Upper lobe of right lung (tissue), 1 donor: ENCODE measurements at regions not wholly inside any gene's neighbourhood (a gene's known extent, or its start where the extent isn't known, plus 50 kb on each side); places are given as distances from the start of the nearest gene placed in this dataset.

Experiments used
- ATAC-seq: fragments of 200-7000 bp; cut with Tn5 transposase; one replicate; pipeline ENCODE4 v1.9.1; 2020; ENCODE audit warnings: mild to moderate bottlenecking, moderate library complexity
- DNase-seq: peaks from one replicate; pipeline ENCODE4 v3.0.0-alpha.2; 2020
- H3K27ac ChIP-seq: fragments of 200-600 bp; one replicate; pipeline ENCODE4 v1.8.0; 2022
- H3K27me3 ChIP-seq: fragments of 200-600 bp; one replicate; pipeline ENCODE4 v1.8.0; 2022; ENCODE audit warnings: mild to moderate bottlenecking
- H3K36me3 ChIP-seq: fragments of 200-600 bp; one replicate; pipeline ENCODE4 v1.8.0; 2022
- H3K4me1 ChIP-seq: fragments of 200-600 bp; one replicate; pipeline ENCODE4 v1.8.0; 2022
- H3K4me3 ChIP-seq: fragments of 200-600 bp; one replicate; pipeline ENCODE4 v1.8.0; 2022; ENCODE audit warnings: mild to moderate bottlenecking
- H3K9me3 ChIP-seq: fragments of 200-600 bp; one replicate; pipeline ENCODE4 v1.8.0; 2022
- CTCF ChIP-seq: fragments of 200-600 bp; IDR thresholded peaks from one replicate; pipeline ENCODE4 v1.8.0; 2022; ENCODE audit warnings: antibody characterized with exemption
- intact Hi-C: fragments of 100-400 bp; cut with DNase I; formaldehyde crosslinking; loops from one replicate; pipeline ENCODE4 v1.11.0; 2022
- donor health status: DM: no; HTN: yes; CAD: no; lungs with severe emphysema.

- H3K9me3 ChIP-seq, result no peaks in the 10 kb centered on the region
- TF ChIP-seq CTCF, result no peak
- intact Hi-C loops, result no loop called here
- H3K27me3 ChIP-seq, result no peaks in the 10 kb centered on the region
- DNase-seq (no peak), ATAC-seq (no peak)
- H3K27ac ChIP-seq, result no peak overlapping the region
- no peak overlapping the region for H3K4me3 ChIP-seq
- H3K36me3 ChIP-seq, result no peaks in the 10 kb centered on the region
- H3K4me1 ChIP-seq, result no peaks in the 10 kb centered on the region
Measured at GRCh38 chr13:94938124-94938523, 225.8 kb upstream of the SOX21 start.

- no peak overlapping the region for H3K4me3 ChIP-seq
- no peaks in the 10 kb centered on the region for H3K36me3 ChIP-seq
- intact Hi-C loops, result no loop called here
- no peaks in the 10 kb centered on the region for H3K27me3 ChIP-seq
- no peak for TF ChIP-seq CTCF
- no peak for ATAC-seq
- H3K9me3 ChIP-seq, result no peaks in the 10 kb centered on the region
- H3K27ac ChIP-seq, result no peak overlapping the region
- no peaks in the 10 kb centered on the region for H3K4me1 ChIP-seq
- no peak for DNase-seq
Measured at GRCh38 chr13:94936633-94937032, 224.3 kb upstream of the SOX21 start.

GRCh38 chr13:94933936-94934335, 221.6 kb upstream of the SOX21 start:
- no peaks in the 10 kb centered on the region for H3K27me3 ChIP-seq
- no peak overlapping the region for H3K4me3 ChIP-seq
- H3K4me1 ChIP-seq, result no peaks in the 10 kb centered on the region
- no peaks in the 10 kb centered on the region for H3K9me3 ChIP-seq
- TF ChIP-seq CTCF, result no peak
- ATAC-seq (no peak), DNase-seq (no peak)
- intact Hi-C loops, result no loop called here
- H3K36me3 ChIP-seq, result no peaks in the 10 kb centered on the region
- no peak overlapping the region for H3K27ac ChIP-seq

GRCh38 chr13:94933230-94933751, 220.9 kb upstream of the SOX21 start:
- H3K36me3 ChIP-seq, result no peaks in the 10 kb centered on the region
- intact Hi-C loops, result no loop called here
- H3K4me1 ChIP-seq, result no peaks in the 10 kb centered on the region
- H3K27me3 ChIP-seq, result no peaks in the 10 kb centered on the region
- no peak overlapping the region for H3K27ac ChIP-seq
- DNase-seq, result no peak
- no peak overlapping the region for H3K4me3 ChIP-seq
- H3K9me3 ChIP-seq, result no peaks in the 10 kb centered on the region
- ATAC-seq, result no peak
- no peak for TF ChIP-seq CTCF

GRCh38 chr13:94928127-94928775, 215.9 kb upstream of the SOX21 start:
- DNase-seq (no peak), ATAC-seq (no peak)
- Histone ChIP-seq H3K9me3 (no peaks in the 10 kb centered on the region), H3K36me3 (no peaks in the 10 kb centered on the region), H3K4me1 (no peaks in the 10 kb centered on the region), H3K27me3 (no peaks in the 10 kb centered on the region), H3K4me3 (no peak overlapping the region), H3K27ac (no peak overlapping the region)
- intact Hi-C loops, result no loop called here
- TF ChIP-seq CTCF, result no peak

GRCh38 chr13:94925263-94925662, 212.9 kb upstream of the SOX21 start:
- H3K9me3 ChIP-seq, result no peaks in the 10 kb centered on the region
- H3K27me3 ChIP-seq, result no peaks in the 10 kb centered on the region
- no peak overlapping the region for H3K27ac ChIP-seq
- DNase-seq, result no peak
- intact Hi-C loops, result no loop called here
- no peaks in the 10 kb centered on the region for H3K36me3 ChIP-seq
- ATAC-seq, result no peak
- H3K4me1 ChIP-seq, result no peaks in the 10 kb centered on the region
- no peak for TF ChIP-seq CTCF
- H3K4me3 ChIP-seq, result no peak overlapping the region
